ENCODE measurements at regions not wholly inside any gene's neighbourhood (a gene's known extent, or its start where the extent isn't known, plus 50 kb on each side); places are given as distances from the start of the nearest gene placed in this dataset.
"Not testable (repeated sequence)": the region's sequence is repeated elsewhere in the genome, so short reads cannot be mapped to it uniquely, and the experiment has no call there.

- not testable (repeated sequence) for ATAC-seq (replicated peaks in 1 of 2); H3K36me3 Mint-ChIP-seq (ENCODE audit: insufficient read depth in 2 of 2); H3K4me1 Mint-ChIP-seq (ENCODE audit: low read depth); DNase-seq; H3K4me3 Mint-ChIP-seq; H3K27me3 Mint-ChIP-seq (ENCODE audit: low read depth); H3K27ac Mint-ChIP-seq
- H3K9me3 Mint-ChIP-seq: peaks cover 13 to 18% of the 10 kb centered on the region in 2 donors
Observed at GRCh38 chr3:88747145-88747544, 360.3 kb upstream of the EPHA3 start.

- ATAC-seq (replicated peaks in 1 of 2) (no peak), DNase-seq (no peak)
- Mint-ChIP-seq H3K4me3 (no peak overlapping the region), H3K27ac (no peak overlapping the region), H3K27me3 (ENCODE audit: low read depth) (no peaks in the 10 kb centered on the region), H3K4me1 (ENCODE audit: low read depth) (no peaks in the 10 kb centered on the region), H3K36me3 (ENCODE audit: insufficient read depth in 2 of 2) (no peaks in the 10 kb centered on the region), H3K9me3 (peaks cover 4 to 5% of the 10 kb centered on the region in 2 donors)
Observed at GRCh38 chr3:88758676-88759075, 348.7 kb upstream of the EPHA3 start.

DNA sequence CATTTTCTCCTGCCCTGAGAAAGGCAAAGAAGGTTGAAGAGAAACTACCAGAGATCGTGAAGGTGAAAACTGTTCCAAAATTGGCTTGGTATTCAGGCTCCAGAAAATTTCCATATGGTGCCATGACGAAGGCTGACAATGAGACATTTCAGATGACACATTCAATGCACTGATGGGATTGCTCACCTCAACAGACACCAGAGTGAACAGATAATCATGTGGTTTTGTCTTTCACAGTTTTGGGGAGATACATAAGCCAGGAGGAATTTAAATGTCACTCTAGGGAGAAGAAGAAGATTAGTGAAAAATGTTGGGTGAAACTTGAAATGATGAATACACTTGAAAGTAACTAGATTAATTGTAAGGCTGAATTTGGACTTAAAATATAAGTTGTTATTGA lies 339.7 kb upstream of the EPHA3 start:
- Mint-ChIP-seq H3K4me3 (no peak overlapping the region), H3K27ac (no peak overlapping the region), H3K4me1 (ENCODE audit: low read depth) (no peaks in the 10 kb centered on the region), H3K9me3 (peaks cover 8 to 13% of the 10 kb centered on the region in 2 donors), H3K27me3 (ENCODE audit: low read depth) (no peaks in the 10 kb centered on the region), H3K36me3 (ENCODE audit: insufficient read depth in 2 of 2) (no peaks in the 10 kb centered on the region)
- ATAC-seq (replicated peaks in 1 of 2) (no peak), DNase-seq (no peak)

GRCh38 chr3:88773766-88774165 lies 333.7 kb upstream of the EPHA3 start:
- Mint-ChIP-seq H3K4me1 (ENCODE audit: low read depth) (no peaks in the 10 kb centered on the region), H3K4me3 (no peak overlapping the region), H3K27ac (no peak overlapping the region), H3K36me3 (ENCODE audit: insufficient read depth in 2 of 2) (no peaks in the 10 kb centered on the region), H3K27me3 (ENCODE audit: low read depth) (no peaks in the 10 kb centered on the region), H3K9me3 (peaks cover 10% of the 10 kb centered on the region in 2 donors)
- DNase-seq (no peak), ATAC-seq (replicated peaks in 1 of 2) (no peak)

DNA sequence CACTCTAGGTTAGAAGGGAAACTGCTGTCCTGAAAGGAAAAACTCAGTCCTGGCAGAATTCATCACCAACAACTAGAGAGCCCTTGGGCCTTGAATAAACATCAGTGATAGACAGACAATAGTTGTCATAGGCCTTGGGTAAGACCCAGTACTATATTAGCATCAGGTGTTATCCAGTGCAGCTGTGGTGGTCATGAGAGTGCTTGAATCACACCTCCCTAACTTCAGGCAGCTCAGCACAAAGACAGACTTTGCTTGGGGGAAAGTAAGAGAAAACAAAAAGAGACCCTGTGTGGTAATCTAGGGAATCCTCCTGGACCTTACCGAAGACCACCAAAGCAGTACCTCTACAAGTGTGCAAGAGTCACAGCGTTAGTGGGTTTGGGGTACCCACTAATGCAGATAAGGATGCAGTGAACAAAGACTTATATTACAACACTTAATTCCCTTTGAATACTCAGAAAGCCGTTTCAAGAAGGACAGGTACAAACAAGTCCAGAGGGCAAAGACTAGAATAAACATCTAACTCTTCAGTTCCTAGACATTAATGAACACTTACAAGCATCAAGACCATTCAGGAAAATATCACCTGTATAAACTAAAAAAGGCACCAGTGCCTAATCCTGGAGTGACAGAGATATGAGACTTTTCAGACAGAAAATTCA lies 332.3 kb upstream of the EPHA3 start:
- H3K36me3 Mint-ChIP-seq (ENCODE audit: insufficient read depth in 2 of 2): no peaks in the 10 kb centered on the region
- no peak overlapping the region for H3K4me3 Mint-ChIP-seq
- DNase-seq: no peak
- no peak for ATAC-seq (replicated peaks in 1 of 2)
- H3K4me1 Mint-ChIP-seq (ENCODE audit: low read depth): no peaks in the 10 kb centered on the region
- H3K9me3 Mint-ChIP-seq: peaks cover 5 to 8% of the 10 kb centered on the region in 2 donors
- H3K27me3 Mint-ChIP-seq (ENCODE audit: low read depth): no peaks in the 10 kb centered on the region
- H3K27ac Mint-ChIP-seq: no peak overlapping the region

DNA sequence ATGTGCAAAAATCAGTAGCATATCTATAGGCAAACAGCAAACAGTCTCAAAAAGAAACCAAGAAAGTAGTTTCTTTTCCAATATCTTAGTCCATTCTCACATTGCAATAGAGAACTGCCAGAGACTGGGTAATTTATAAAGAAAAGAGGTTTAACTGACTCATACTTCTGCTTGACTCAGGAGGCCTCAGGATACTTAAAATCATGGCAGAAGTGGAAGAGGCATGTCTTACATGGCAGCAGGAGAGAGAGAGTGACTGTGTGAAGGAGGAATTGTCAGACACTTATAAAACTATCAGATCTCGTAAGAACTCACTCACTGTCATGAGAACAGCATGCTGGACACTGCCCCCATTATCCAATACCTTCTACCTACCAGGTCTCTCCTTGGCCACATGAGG lies 327.9 kb upstream of the EPHA3 start:
- DNase-seq (no peak), ATAC-seq (replicated peaks in 1 of 2) (no peak)
- Mint-ChIP-seq H3K27ac (no peak overlapping the region), H3K9me3 (peaks cover 8 to 12% of the 10 kb centered on the region in 2 donors), H3K27me3 (ENCODE audit: low read depth) (no peaks in the 10 kb centered on the region), H3K4me3 (no peak overlapping the region), H3K4me1 (ENCODE audit: low read depth) (no peaks in the 10 kb centered on the region), H3K36me3 (ENCODE audit: insufficient read depth in 2 of 2) (no peaks in the 10 kb centered on the region)

DNA sequence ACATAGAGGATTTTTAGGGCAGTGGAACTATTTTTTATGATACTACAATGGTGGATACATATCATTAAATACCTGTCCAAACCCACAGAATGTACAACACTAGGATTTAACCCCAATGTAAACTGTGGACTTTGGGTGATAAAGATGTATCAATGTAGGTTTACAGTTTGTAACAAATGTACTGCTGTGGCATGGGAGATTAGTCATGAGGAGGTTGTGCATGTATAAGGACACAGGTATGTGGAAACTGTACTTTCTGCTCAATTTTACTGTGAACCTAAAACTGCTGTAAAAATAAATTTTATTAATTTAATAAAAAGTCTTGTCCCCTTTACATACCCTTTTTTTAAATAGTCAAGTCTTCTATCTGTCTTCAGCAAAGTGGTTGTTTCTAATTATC lies 322.5 kb upstream of the EPHA3 start:
- Mint-ChIP-seq H3K27me3 (ENCODE audit: low read depth) (no peaks in the 10 kb centered on the region), H3K4me3 (no peak overlapping the region), H3K36me3 (ENCODE audit: insufficient read depth in 2 of 2) (no peaks in the 10 kb centered on the region), H3K27ac (no peak overlapping the region), H3K4me1 (ENCODE audit: low read depth) (no peaks in the 10 kb centered on the region), H3K9me3 (peaks cover 11 to 12% of the 10 kb centered on the region in 2 donors)
- ATAC-seq (replicated peaks in 1 of 2) (no peak), DNase-seq (no peak)

DNA sequence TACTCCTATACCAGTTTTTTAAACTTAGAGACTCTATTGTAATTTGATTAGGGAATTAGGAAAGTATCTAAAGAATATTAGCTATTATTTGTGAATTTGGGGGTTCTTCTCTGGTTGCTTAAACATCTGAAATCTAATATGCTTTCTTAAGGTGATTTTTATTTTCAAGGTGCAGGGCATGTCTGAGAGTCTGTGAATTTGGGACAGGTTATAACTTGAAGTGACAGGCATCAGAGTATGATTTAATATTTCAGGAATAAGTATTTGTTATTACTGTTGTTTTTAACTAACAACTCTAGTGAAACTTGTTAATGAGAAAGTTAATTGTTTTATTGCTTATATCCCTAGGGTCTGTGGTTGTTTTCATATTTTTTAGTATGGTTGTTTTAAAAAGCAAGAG lies 321.6 kb upstream of the EPHA3 start:
- Mint-ChIP-seq H3K4me1 (ENCODE audit: low read depth) (no peaks in the 10 kb centered on the region), H3K9me3 (peaks cover 11 to 12% of the 10 kb centered on the region in 2 donors), H3K36me3 (ENCODE audit: insufficient read depth in 2 of 2) (no peaks in the 10 kb centered on the region), H3K4me3 (no peak overlapping the region), H3K27ac (no peak overlapping the region), H3K27me3 (ENCODE audit: low read depth) (no peaks in the 10 kb centered on the region)
- no peak for DNase-seq
- no peak for ATAC-seq (replicated peaks in 1 of 2)

DNA sequence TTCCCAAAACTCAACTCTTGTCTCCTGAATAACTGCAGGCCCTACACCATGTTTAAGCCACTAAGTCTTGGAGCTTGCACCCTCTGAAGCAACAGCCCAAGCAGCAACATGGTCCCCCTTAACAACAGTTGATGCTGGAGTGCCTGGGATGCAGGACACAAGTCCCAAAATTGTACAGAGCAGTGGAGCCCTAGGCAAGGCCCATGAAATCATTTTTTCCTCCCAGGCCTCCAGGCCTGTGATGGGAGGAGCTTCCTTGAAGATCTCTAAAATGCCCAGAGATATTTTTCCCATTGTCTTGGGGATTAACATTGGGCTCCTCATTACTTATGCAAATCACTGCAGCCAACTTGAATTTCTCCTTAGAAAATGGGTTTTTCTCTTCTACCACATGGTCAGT lies 311.9 kb upstream of the EPHA3 start:
- no peaks in the 10 kb centered on the region for H3K4me1 Mint-ChIP-seq (ENCODE audit: low read depth)
- no peaks in the 10 kb centered on the region for H3K27me3 Mint-ChIP-seq (ENCODE audit: low read depth)
- no peak for ATAC-seq (replicated peaks in 1 of 2)
- H3K36me3 Mint-ChIP-seq (ENCODE audit: insufficient read depth in 2 of 2): peaks cover 10 to 11% of the 10 kb centered on the region in 2 donors
- peaks cover 15 to 25% of the 10 kb centered on the region in 2 donors for H3K9me3 Mint-ChIP-seq
- DNase-seq: no peak
- no peak overlapping the region for H3K27ac Mint-ChIP-seq
- H3K4me3 Mint-ChIP-seq: no peak overlapping the region

- Mint-ChIP-seq H3K9me3 (peaks cover 3 to 6% of the 10 kb centered on the region in 2 donors), H3K27ac (no peak overlapping the region), H3K36me3 (ENCODE audit: insufficient read depth in 2 of 2) (no peaks in the 10 kb centered on the region), H3K4me1 (ENCODE audit: low read depth) (no peaks in the 10 kb centered on the region), H3K27me3 (ENCODE audit: low read depth) (no peaks in the 10 kb centered on the region), H3K4me3 (no peak overlapping the region)
- DNase-seq (no peak), ATAC-seq (replicated peaks in 1 of 2) (no peak)
Observed at GRCh38 chr3:88807491-88808105, 299.8 kb upstream of the EPHA3 start.

DNA sequence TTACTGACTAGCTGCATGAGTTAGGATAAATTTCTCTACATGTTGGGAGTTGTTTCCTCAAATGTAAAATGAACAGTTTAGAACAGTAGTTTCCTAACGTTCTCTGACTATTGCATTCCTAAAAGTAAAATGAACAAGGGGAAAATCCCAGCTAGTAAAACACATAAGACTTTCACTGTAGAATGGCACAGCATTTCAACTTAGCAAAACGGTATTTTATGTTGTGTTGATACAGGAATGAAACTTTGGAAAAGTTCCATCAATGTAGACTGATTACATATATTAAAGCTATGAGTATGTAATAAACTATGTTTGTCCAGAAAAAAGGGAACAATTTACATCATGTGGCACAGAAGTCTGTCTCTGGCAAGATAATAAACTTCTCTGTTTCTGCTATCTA lies 297.4 kb upstream of the EPHA3 start:
- H3K4me3 Mint-ChIP-seq: no peak overlapping the region
- no peaks in the 10 kb centered on the region for H3K4me1 Mint-ChIP-seq (ENCODE audit: low read depth)
- no peak overlapping the region for H3K27ac Mint-ChIP-seq
- DNase-seq (no peak), ATAC-seq (replicated peaks in 1 of 2) (no peak)
- H3K36me3 Mint-ChIP-seq (ENCODE audit: insufficient read depth in 2 of 2): no peaks in the 10 kb centered on the region
- H3K9me3 Mint-ChIP-seq: peaks cover 4 to 7% of the 10 kb centered on the region in 2 donors
- no peaks in the 10 kb centered on the region for H3K27me3 Mint-ChIP-seq (ENCODE audit: low read depth)

GRCh38 chr3:88810455-88810854 lies 297.0 kb upstream of the EPHA3 start:
- ATAC-seq (replicated peaks in 1 of 2): no peak
- Mint-ChIP-seq H3K9me3 (peaks cover 4 to 7% of the 10 kb centered on the region in 2 donors), H3K27ac (no peak overlapping the region), H3K27me3 (ENCODE audit: low read depth) (no peaks in the 10 kb centered on the region), H3K36me3 (ENCODE audit: insufficient read depth in 2 of 2) (no peaks in the 10 kb centered on the region), H3K4me3 (no peak overlapping the region), H3K4me1 (ENCODE audit: low read depth) (no peaks in the 10 kb centered on the region)
- DNase-seq: no peak

GRCh38 chr3:88811096-88811495 lies 296.3 kb upstream of the EPHA3 start:
- Mint-ChIP-seq H3K4me1 (ENCODE audit: low read depth) (no peaks in the 10 kb centered on the region), H3K27me3 (ENCODE audit: low read depth) (no peaks in the 10 kb centered on the region), H3K9me3 (peaks cover 4 to 10% of the 10 kb centered on the region in 2 donors), H3K36me3 (ENCODE audit: insufficient read depth in 2 of 2) (no peaks in the 10 kb centered on the region), H3K4me3 (no peak overlapping the region), H3K27ac (no peak overlapping the region)
- ATAC-seq (replicated peaks in 1 of 2) (no peak), DNase-seq (no peak)

DNA sequence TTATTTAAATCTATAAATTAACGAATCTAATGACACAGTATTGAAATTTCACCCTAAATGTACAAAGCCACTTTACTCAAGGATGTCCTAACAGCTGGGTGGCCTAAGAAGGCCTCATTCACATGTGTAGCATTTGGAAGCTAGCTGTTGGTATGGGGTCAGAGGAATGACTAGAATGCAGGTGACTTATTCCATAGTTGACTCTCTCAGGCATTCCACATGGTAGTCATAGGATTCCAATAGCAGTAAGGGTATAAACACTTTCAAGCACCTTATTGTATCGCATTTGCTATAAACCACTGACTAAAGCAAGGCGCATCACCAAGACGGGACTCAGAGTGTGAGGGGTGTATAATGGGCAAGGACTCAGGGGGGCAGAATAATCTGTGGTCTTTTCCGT lies 294.8 kb upstream of the EPHA3 start:
- Mint-ChIP-seq H3K9me3 (peaks cover 4 to 10% of the 10 kb centered on the region in 2 donors), H3K4me1 (ENCODE audit: low read depth) (no peaks in the 10 kb centered on the region), H3K36me3 (ENCODE audit: insufficient read depth in 2 of 2) (no peaks in the 10 kb centered on the region), H3K27me3 (ENCODE audit: low read depth) (no peaks in the 10 kb centered on the region), H3K27ac (no peak overlapping the region), H3K4me3 (no peak overlapping the region)
- ATAC-seq (replicated peaks in 1 of 2) (no peak), DNase-seq (no peak)
